Middle frontal gyrus (tissue), 1 donor: ENCODE measurements at regions not wholly inside any gene's neighbourhood (a gene's known extent, or its start where the extent isn't known, plus 50 kb on each side); places are given as distances from the start of the nearest gene placed in this dataset.
"Not testable (repeated sequence)": the region's sequence is repeated elsewhere in the genome, so short reads cannot be mapped to it uniquely, and the experiment has no call there.

Source experiments
- DNase-seq: peaks from one replicate; pipeline ENCODE4 v3.0.0-alpha.2; 2015; ENCODE audit warnings: low spot score; ENCODE audit errors: extremely low spot score

GRCh38 chr13:73640476-73641179, 493.6 kb downstream of the KLF12 start:
- not testable (repeated sequence) for DNase-seq

GRCh38 chr13:73635166-73635787, 498.9 kb downstream of the KLF12 start:
- DNase-seq, result no peak

- DNase-seq, result no peak
Observed at GRCh38 chr13:73633817-73634460, 500.3 kb downstream of the KLF12 start.

GRCh38 chr13:73631411-73631810, 502.8 kb downstream of the KLF12 start:
- no peak for DNase-seq

GRCh38 chr13:73625562-73626339, 508.5 kb downstream of the KLF12 start:
- DNase-seq, result no peak

- no peak for DNase-seq
Observed at GRCh38 chr13:73623281-73623680, 510.9 kb downstream of the KLF12 start.

- no peak for DNase-seq
Observed at GRCh38 chr13:73622381-73622780, 511.8 kb downstream of the KLF12 start.

- no peak for DNase-seq
Observed at GRCh38 chr13:73618275-73618865, 515.8 kb downstream of the KLF12 start.

GRCh38 chr13:73616861-73617260, 517.3 kb downstream of the KLF12 start:
- no peak for DNase-seq

- no peak for DNase-seq
Observed at GRCh38 chr13:73610799-73611592, 523.2 kb downstream of the KLF12 start.

- no peak for DNase-seq
Observed at GRCh38 chr13:73608711-73609485, 525.3 kb downstream of the KLF12 start.

- no peak for DNase-seq
Observed at GRCh38 chr13:73608157-73608516, 526.1 kb downstream of the KLF12 start.

- DNase-seq, result no peak
Observed at GRCh38 chr13:73607489-73608156, 526.6 kb downstream of the KLF12 start.

- no peak for DNase-seq
Observed at GRCh38 chr13:73603646-73604045, 530.6 kb downstream of the KLF12 start.

GRCh38 chr13:73602295-73602694, 531.9 kb downstream of the KLF12 start:
- DNase-seq, result no peak

- no peak for DNase-seq
Observed at GRCh38 chr13:73601708-73602107, 532.5 kb downstream of the KLF12 start.

- DNase-seq, result no peak
Observed at GRCh38 chr13:73599232-73600128, 534.7 kb downstream of the KLF12 start.

GRCh38 chr13:73598020-73598712, 536.0 kb downstream of the KLF12 start:
- no peak for DNase-seq
